ENCODE measurements at regions not wholly inside any gene's neighbourhood (a gene's known extent, or its start where the extent isn't known, plus 50 kb on each side); places are given as distances from the start of the nearest gene placed in this dataset.
A peak's percentile ranks its signal among the peaks of the same experiment; 100 is the strongest.

DNA sequence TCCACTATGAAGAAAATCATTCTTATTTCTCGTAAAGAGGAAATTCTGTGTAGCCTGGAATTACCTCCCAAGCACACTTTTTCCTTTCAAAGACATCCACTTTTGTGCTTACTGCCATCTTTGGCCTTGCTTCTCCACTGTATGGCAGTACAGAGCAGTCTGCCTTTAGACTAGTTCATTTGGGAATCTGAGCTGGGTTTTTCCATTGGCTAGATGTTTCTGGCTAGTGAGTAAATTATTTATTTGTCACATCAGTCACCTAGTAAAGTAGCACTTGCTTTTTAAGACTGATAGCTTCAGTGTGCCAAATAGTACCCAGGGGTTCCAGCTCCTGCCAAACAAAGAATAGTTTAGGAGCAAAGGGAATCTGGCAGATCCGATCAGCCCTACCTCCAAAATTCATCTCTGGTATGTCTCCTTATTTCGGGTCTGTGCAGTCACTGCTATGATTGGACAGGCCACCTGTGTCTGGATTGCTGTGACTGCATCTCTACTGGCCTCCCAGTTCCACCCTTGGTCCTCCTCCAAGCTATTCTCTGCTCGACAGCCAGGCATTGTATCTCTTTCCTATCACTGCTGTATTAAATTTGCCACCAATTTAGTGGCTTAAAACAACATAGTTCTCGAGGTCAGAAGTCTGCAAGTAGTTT is 97.6 kb downstream of the NUDT12 start:
- no peak for DNase-seq (ENCODE audit: low read depth)
- no peak overlapping the region for H3K4me3 ChIP-seq (ENCODE audit: low read depth, low read length)

DNA sequence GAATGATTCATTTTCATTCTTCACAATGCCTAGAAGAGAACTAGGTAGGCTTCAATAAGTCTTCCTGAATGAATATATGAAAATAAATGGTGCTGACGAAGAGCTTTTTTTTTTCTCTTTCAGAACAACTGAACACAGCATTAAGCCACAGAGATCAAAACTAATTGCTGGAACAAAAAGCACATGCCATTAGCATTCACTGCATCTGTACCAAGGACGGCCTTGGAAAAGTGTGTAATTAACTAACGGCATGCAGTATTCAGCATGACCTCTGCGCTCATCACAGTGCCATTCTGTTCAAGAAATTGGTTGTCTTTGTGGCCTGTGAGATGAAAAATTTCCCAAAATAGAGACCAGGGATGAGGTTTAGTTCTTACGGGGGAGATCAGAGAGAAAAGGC is 99.3 kb downstream of the NUDT12 start:
- no peak for DNase-seq (ENCODE audit: low read depth)
- H3K4me3 ChIP-seq (ENCODE audit: low read depth, low read length) = no peak overlapping the region

DNA sequence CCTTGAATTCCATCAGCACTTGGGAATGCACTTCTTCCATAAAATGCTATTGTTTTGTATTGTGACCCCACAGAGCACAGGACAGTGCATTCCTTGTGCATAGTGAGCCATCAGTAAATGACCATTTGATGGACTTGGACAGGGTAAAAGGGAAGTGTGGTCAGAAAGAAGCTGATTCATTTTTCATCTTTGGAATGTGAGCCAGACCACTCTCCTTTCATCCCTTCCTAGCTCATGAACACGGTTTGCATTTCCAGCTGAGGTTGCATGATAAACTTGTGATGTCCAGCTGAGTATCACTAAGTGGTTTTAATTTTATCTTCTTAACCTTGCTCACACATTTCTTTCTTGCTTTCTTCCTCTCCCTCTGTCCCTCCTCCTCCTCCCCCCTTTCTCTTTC is 101.3 kb downstream of the NUDT12 start:
- H3K4me3 ChIP-seq (ENCODE audit: low read depth, low read length) = no peak overlapping the region
- no peak for DNase-seq (ENCODE audit: low read depth)

DNA sequence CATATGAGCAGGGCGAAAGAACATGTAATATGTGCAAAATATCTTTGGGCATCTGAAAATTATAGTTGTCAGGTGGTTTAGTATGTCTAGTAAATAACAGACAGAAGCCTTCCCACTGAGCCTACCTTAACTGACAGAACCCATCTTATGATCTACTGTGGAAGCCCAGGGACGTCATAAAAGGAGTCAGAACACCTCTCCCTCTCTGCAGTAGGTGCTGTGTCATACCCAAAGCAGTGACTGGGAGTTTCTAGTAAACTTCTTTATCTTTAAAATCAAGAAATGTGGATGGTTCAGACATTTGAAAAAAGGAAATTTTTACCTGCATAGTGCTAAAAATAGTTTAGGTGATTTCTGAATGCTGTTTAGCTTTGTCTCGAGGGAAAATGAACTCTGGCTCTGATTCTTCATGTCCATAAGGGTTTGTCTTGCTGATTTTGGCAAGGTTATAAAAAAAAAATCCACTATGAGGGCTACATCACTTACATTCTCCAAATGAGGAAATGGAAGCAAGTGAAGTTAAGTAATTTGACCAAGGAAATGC is 104.0 kb downstream of the NUDT12 start:
- no peak for DNase-seq (ENCODE audit: low read depth)
- no peak overlapping the region for H3K4me3 ChIP-seq (ENCODE audit: low read depth, low read length)

DNA sequence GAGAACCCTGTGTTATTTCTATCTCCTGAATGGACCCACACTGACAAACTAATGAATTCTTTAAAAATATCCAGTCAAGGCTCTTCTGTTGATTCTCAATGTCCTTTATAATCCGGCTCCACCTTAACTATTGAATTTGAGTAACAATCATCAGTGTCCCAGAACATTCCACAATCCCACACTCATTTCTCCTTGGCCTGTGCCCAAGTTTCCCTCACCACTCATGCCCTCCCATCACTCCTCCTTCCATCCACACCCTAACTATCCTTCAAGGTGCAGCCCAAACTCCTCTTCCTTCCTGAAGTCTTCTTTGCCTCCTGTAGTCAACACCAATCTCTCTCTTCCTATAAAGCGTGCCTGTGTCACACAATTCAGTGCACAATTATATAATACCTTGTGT is 106.1 kb downstream of the NUDT12 start:
- DNase-seq (ENCODE audit: low read depth) = no peak
- H3K4me3 ChIP-seq (ENCODE audit: low read depth, low read length) = no peak overlapping the region

DNA sequence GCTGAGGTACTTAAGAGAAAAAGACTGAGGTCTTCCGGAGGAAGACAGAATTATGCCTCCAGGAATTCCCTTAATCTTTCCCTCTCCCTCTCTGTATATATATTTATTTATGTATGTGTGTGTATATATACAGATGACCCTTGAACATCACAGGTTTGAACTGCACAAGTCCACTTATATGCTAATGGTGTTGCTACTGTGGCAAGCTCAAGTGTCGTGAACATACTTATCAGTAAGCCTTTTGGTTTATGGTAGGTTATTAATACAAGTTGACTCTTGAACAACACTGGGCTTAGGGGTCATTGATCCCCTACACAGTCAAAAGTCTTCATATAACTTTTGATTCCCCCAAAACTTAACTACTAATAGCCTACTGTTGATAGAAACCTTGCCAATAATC is 106.8 kb downstream of the NUDT12 start:
- H3K4me3 ChIP-seq (ENCODE audit: low read depth, low read length) = no peak overlapping the region
- DNase-seq (ENCODE audit: low read depth) = no peak

DNA sequence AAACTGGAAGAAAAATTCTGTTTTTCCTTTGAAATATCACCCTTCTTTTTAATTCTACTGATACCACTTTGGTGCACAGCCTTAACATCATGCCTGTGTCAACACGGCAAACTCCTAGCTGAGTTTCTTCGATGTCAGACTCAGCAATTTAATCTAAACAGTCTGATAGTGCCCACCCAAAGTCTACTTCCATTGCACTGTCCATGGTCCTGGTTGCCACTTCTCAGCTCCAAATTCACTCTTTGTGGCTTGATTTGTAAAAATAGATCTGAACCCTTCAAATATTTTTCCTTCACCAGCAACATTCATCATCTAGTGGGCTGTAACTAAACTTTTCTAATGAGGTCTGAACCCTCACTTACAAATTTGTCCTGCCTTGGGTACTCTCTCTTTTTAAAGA is 107.8 kb downstream of the NUDT12 start:
- DNase-seq (ENCODE audit: low read depth) = no peak
- H3K4me3 ChIP-seq (ENCODE audit: low read depth, low read length) = no peak overlapping the region

DNA sequence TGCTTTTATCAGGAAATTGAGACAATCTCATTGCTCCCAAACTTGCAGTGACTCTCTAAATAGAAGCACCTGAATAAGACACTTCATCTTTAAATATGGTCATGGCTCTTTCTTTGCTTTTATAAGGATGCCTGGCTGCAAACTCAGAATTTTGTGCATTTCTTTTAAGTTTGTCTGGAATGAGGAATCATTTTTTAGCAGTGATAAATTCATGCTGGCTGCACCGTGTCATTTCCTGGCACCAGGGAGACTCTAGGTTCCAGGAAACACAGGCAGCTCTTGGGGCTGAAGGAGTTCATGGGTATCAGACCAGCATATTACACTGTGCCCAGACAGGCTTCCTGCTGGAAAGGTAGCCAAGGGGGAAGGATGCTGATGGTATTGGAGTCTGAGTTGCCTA is 109.9 kb downstream of the NUDT12 start:
- H3K4me3 ChIP-seq (ENCODE audit: low read depth, low read length) = no peak overlapping the region
- DNase-seq (ENCODE audit: low read depth) = no peak

DNA sequence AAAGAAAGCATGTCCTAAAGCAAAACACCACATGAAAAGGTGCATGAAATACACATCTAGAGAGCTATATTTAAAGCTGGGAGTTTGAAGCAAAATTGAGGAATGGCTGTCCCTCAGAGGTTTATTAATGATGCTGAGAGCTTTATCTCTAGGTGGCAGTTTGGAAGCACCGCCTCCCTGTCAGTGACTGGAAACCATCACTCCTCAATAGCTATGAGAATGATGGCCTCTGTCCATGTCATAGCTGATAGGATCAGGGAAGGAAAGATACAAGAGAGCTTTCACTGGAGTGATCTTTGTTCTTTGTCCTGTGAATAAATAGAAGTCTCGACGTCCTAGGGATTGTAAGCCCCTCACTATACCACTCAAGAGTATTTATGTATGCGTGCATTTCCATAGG is 110.5 kb downstream of the NUDT12 start:
- no peak for DNase-seq (ENCODE audit: low read depth)

DNA sequence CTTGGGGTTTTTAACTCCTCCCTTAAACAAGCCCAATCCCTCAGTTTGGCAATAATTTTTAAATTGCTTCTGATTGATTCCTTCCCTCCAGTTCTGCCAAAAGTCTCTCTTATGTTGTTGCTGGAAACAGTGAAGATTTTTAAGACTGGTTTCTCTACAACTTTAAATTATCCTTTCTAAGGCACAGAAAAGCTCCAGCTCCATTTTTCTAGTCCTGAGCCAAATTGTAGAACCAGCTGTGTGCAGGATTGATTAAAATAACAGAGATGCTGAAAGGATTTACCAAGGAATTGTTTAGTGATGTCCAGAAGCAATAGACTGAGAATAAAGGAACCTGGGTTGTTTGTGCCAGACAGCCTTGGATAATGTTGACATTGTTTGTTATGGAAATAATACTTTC is 111.3 kb downstream of the NUDT12 start:
- H3K4me3 ChIP-seq (ENCODE audit: low read depth, low read length) = no peak overlapping the region
- DNase-seq (ENCODE audit: low read depth) = no peak

More for the DNA sequence above, 110.5 kb downstream of the NUDT12 start:
- no peak overlapping the region for H3K4me3 ChIP-seq (ENCODE audit: low read depth, low read length)

DNA sequence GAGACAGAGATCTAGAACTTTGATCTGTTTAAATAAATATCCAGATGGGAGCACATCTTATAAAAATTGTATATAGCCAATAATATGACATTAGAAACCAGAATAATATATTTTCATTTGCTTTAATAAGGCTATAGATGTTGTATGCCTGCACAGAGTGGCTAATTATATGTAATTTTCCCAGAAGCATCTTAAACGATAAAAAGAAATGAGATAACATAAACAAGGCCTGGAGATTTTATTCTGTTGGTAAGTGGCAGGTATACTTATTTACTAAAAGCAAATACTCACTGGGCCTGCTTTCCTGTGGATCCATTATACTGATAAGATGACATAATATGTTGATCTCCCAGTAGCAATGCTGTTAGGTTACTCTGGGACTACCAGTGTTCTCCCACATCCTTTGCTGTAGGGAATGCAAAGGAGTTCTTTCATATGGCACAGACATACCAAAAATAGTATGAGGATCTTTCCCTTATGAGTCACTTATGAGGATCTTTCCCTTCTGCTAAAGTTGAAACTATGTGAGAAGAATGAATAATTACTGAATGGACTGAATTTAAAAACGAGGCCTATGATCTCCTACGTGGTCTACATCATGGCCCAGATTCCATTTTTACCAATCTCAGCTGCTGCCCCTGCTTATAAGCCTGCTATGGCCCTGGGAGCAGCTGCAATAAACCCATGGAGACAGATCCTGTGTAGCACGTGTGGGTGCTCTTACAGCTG is 112.1 kb downstream of the NUDT12 start:
- peak; percentile 70 for DNase-seq (ENCODE audit: low read depth)
- H3K4me3 ChIP-seq (ENCODE audit: low read depth, low read length) = no peak overlapping the region

DNA sequence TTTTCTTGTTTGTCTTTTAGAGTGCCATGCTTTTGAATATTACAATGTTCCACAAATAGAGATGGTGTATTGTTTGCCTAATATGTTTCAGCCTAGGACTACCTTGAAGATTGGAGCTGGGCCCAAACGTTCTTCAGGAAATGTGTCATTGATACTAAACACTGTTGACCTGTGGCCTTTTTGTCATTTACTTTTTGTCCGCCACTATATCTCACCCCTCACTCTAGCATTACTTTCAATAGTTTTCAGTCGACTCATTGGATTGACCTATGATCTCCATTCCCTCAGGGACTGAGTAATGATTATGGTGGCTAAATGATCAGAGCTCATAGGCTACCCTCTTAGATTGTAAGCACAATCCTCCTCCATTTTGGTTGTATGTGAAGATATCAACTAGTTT is 115.8 kb downstream of the NUDT12 start:
- no peak for DNase-seq (ENCODE audit: low read depth)

DNA sequence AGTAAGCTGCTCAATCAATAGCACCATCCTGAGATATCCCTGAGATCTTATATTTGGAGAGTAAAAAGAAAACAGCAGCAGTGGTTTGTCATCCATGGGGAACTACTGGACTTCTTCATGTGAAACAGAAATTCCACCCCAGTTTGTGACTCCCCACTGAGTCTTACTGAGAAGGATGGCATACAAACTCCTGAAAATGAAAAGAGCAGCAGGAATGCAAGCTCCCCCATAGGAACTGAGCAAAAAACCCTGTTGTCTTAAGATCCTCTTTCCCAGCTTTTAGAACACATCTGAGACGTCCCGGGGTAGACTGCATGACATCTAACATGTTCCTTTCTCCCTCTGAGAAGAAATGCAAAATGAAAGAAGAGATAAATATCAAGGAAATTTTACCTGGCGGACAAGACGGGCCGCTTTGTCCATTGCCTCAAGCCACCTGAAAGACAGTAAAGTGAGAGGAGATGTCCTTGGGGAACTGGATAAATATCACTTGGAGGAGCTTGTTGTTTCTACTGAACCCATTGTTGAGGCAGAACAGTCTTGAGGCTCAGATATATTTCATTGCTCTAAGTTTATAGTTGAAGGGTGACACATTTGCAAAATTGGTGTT is 117.1 kb downstream of the NUDT12 start:
- no peak overlapping the region for H3K4me3 ChIP-seq (ENCODE audit: low read depth, low read length)
- no peak for DNase-seq (ENCODE audit: low read depth)

More for the DNA sequence above, 115.8 kb downstream of the NUDT12 start:
- no peak overlapping the region for H3K4me3 ChIP-seq (ENCODE audit: low read depth, low read length)

DNA sequence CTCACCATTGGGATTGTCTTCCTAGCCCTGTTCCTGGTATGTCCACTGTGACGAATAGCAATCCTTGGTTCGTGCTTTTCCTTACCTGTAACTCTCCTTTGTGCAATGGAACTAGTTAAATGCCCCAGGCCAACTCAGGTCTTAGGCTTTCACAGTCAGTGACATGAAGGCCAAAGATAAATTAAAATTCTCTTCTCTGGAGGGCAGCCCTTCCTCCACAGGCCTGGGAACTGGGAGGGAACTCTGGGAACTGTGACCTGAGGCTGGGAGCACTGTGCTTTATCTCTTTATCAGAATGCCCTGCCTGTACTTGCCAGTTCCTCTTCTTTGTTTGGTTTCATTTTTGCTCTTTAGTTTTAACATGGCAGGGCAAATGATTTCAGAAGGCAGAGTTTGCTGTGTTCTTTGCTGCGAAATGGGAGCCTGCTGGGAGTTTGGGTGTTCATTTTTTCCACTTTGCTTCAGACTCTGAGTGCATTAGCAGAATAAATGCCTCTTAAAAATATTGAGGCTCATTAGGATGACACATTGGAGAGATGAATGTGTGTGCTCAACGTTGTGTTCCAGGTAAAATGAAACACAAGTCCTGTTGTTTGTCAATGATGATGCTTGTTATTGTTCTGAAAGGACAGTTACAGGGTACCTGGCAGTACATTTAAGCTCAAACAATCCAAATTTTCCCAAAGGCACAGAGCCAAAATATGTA is 118.1 kb downstream of the NUDT12 start:
- H3K4me3 ChIP-seq (ENCODE audit: low read depth, low read length) = no peak overlapping the region
- DNase-seq (ENCODE audit: low read depth) = no peak

DNA sequence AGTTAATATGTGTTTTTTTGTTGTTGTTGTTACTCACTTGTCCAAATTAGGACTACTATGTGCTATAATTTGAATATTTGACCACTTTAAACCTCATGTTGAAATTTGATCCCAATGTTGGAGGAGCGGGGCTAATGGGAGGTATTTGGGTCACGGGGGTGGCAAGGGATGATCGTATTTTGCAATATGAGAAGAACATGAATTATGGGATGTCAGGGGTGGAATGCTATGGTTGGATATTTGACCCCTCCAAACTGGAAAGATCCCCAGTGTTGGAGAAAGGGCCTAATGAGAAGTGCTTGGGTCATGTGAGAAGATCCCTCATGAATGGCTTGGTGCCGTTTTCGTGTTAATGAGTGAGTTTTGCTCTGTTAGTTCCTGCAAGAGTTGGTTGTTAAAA is 119.8 kb downstream of the NUDT12 start:
- DNase-seq (ENCODE audit: low read depth) = no peak
- no peak overlapping the region for H3K4me3 ChIP-seq (ENCODE audit: low read depth, low read length)

DNA sequence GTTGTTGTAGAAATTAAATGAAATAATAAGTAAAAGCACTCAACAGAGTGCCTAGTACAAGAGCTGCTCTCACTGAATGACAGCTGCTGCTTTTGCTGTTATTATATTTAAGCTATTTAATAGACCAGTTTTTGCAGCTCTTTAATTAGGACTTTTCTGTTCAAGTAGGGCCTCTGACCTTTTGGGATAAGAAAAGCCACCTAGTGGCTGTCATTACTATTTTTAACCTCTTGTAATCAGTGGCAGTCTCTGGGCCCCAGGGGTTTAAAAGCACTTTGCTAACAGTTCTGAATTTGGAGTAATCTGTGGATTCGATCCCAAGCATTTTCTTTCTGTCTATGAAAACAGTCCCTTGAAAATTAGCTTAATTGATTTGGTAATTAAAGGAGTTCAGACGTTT is 121.1 kb downstream of the NUDT12 start:
- H3K4me3 ChIP-seq (ENCODE audit: low read depth, low read length) = no peak overlapping the region
- no peak for DNase-seq (ENCODE audit: low read depth)

DNA sequence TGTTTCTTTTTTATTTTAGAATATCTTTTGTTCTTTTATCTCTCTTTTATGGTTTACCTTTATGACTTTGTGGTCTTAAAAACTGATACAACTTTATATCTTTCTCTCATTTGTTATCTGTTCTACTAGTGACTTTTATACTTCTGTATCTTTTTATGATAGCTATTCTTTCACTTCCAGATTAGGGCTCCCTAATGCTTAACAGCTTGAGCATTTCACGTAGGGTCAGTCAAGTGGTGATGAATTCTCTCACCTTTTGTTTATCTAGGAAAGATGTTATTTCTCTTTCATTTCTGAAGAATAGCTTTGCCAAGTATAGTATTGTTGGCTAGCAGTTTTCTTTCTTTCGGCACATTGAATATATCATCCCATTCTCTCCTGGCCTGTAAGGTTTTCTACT is 123.6 kb downstream of the NUDT12 start:
- DNase-seq (ENCODE audit: low read depth) = no peak
- H3K4me3 ChIP-seq (ENCODE audit: low read depth, low read length) = no peak overlapping the region

DNA sequence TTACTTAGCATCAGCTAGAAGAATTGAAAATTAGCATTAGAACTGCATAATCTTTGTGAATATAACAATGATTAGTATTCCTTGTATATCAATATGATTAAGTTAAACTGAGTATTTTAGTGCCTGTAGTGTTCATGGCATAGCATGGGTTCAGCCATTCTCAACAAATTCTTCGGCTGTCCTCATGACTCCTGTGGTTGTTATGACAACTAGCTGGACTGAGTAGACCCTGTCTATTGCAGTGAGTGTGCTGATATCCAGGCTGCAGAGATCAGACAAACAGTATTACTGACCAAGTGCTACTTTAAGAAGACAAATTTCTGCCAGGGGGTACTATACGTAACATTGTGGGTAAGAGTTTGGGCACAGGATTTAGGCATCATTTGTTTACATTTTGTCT is 125.9 kb downstream of the NUDT12 start:
- H3K4me3 ChIP-seq (ENCODE audit: low read depth, low read length) = no peak overlapping the region
- DNase-seq (ENCODE audit: low read depth) = no peak

DNA sequence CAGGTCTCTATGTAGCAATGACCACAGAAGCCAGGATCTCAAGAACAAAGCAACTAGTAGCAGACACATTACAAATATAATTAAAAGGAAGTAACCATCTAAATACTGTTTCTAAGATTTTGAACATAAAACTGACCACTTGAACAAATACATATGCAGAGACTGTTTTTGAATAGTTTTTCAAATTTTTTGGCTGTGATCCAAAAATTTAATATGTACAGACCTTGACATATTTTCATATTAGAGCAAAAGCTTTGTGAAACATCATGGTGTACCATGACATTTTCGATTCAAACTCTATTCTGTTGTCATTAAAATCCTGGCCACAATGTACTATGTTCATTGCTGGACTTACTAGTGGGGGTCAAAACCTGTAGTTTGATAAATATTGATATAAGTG is 126.5 kb downstream of the NUDT12 start:
- DNase-seq (ENCODE audit: low read depth) = no peak
- H3K4me3 ChIP-seq (ENCODE audit: low read depth, low read length) = no peak overlapping the region

All from skeletal muscle cell (primary cell).